ENCODE measurements at regions not wholly inside any gene's neighbourhood (a gene's known extent, or its start where the extent isn't known, plus 50 kb on each side); places are given as distances from the start of the nearest gene placed in this dataset.

DNA sequence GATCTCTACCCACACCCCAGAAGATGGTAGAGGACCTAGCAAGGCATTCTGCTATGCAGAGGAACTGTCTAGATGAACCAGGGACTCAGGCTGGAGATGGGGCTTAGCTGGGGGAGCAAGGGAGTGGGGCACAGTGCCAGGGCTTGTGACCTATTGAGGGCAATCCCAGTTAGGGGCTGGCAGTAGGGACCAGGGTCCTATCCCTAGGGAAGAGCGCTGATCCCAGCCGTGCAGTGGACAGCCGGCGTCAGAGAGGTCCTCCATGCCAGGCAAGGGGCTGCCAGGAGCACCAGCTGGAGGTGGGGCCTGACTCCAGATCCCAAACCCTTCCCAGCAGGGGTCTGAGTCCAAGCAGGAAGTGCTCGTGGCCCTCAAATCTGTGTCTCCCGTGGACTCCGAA is 52.7 kb upstream of the NEURL1B start:
- DNase-seq = no peak

- DNase-seq = no peak
These were observed 54.0 kb upstream of the NEURL1B start for GRCh38 chr5:172587061-172587405.

DNA sequence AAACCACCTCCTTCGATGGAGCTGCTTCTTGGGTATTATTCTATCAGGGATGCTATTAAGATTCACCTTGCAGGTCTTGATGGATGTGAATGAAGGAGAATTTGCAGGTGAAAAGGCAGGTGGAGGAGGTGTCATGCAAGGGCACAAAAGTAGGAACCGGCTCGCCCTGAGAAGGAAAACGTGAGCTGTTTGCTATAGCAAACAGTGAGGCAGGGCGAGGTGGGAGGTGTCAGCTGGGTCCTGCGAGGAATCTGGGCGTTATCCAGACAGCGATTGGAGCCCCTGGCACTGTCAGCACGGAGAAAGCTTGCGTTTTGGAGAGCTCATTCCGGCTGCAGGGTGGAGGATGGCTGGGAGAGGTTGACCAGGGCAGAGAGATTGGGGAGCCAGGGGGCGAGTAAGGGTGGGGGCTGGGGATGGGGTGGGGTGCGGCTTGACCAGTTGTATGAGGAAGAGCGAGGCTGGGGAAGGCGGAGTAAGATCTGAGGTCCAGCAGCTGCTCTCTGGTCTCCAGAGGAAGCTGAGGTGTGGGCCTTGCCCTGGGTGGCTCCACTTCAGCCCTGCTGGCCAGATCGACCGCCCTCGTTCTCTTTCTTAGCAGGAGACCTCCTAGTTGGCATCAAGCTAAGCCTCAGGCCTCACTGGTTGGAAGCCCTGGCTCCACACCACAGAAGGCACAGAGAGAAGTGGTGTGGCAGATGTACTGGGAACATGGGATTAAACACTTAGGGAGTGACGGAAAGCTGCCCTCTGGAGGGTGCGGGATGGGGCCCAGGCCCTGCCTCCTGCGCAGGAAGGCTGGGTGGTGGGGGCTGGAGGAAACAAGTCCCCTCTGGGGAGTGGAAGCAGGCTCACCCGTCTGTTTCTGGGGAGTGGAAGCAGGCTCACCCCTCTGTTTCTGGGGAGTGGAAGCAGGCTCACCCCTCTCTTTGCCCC is 54.7 kb upstream of the NEURL1B start:
- DNase-seq = no peak

DNA sequence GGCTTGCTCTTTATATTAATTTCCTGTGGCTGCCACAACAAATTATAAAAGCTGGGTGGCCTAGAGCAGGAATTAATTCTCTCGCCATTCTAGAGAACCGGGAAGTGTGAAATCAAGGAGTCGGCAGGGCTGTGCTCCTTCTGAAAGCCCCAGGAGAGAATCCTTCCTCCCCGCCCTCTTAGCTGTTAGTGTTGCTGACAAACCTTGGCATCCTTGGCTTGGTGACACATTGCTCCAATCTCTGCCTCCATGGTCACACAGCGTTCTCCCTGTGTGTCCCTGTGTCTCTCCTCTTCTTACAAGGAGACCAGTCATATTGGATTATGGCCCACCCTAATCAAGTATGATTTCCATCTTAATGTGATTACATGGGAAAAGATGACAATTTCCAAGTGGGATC is 55.9 kb upstream of the NEURL1B start:
- no peak for DNase-seq

GRCh38 chr5:172584638-172585037 is 56.4 kb upstream of the NEURL1B start:
- no peak for DNase-seq

DNA sequence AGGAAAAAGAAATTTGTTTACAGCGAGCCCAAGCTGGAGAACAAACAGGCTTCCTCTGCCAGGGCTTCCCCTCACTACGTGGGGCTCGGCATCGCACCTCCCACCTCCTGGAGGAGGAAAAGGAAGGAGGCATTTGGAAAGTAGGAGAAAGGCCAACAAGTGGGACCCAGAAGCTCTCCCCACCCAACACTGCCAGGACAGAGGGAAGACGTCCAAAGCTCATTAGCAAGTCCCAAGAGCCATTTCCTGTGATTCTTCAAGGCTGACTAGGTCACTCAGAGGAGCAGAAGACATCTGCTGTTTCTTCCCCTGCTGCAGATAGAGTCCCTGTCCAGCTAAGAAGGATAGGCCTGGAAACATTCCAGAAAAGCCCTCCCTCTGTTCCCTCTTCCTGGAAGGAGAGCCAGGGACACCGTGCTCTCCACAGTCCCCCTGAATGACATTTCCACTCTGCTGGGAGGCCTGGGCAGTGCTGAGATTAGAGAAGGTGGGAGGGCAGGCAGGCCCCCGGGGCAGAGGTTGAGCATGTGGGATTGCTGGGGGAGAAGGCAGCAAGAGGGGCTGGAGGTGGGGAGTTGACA is 57.0 kb upstream of the NEURL1B start:
- DNase-seq = no peak

DNA sequence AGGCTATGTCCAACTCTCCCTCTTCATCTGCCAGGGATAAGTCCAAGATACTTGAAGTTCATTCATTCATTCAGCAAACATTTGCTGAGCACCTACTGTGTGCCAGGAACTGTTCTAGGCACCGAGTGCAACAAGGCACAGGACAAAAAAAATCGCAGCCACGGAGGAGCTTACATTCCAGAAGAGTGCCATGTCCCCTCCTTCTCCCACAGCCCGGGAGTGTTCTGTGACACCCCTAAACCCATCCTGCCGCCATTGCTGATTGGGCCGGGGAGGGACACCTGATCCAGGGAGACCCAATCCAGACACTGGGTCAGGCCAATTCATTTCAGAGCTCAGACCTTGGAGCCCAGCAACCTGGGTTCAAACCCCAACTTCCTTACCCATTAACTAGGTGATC is 58.1 kb upstream of the NEURL1B start:
- no peak for DNase-seq

DNA sequence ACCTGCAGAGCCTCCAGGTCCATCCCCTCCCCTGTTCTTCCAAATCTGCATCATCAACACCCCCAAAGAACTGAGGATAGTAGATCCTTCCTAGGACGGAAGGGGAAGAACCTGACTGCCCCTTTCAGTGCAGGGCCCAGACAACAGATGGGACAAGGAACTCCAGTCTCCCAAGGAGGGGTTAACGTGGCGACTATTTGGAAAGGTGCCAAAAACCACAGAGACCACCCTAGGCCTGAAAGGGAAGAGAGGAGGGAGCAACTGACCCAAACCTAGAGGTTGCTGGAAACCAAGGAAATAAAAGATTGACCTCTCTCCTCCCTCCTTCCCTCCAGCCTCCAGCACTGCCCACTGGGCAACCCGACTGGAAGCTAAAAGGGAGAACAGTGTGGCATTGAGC is 59.7 kb upstream of the NEURL1B start:
- no peak for DNase-seq

GRCh38 chr5:172579403-172579990 is 61.6 kb upstream of the NEURL1B start:
- no peak for DNase-seq

DNA sequence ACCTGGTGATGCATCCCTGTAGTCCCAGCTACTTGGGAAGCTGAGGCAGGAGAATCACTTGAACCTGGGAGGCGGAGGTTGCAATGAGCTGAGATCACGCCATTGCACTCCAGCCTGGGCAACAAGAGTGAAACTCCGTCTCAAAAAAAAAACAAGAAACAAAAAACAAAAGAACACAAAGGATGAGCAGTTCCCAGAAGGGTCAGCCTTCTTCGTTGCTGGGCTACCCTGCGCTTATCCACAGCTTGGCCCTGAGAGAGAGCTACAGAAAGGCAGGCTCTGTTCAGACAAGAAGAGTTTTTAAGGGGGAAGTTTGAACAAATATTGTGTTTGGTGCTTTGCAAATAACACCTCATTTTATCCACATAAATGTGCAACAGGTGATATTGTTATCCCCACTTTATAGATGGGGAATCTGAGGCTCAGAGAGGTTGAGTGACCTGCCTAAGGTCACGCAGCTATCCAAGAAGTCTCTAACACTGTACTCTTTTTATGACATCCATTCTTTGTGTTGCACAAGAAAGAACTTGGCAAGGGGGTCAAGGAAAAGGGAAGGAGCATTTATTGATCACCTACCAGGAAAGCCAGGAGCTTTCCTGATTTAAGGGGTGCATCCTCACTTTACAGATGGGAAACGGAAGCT is 63.7 kb upstream of the NEURL1B start:
- no peak for DNase-seq

GRCh38 chr5:172575816-172576545 is 65.1 kb upstream of the NEURL1B start:
- DNase-seq = no peak

GRCh38 chr5:172575416-172575815 is 65.6 kb upstream of the NEURL1B start:
- DNase-seq = no peak

DNA sequence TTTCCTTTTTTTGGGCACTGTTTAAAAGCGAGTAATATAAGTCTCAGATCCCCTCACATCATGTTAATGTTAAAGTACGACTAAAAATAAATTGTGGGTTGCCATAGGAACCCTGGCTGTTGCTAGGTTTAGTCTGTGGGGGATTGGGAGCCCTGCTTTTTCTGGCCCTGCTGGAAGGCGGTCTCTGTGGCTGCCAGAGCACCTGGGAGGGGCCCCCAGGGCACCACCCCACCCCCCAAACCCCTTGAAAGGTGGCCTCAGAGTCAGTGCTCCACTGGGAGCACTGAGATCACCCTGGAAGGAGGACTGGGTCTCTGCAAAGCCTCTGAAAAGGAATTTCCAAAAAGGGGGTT is 66.2 kb upstream of the NEURL1B start:
- no peak for DNase-seq

GRCh38 chr5:172573986-172574870 is 66.8 kb upstream of the NEURL1B start:
- DNase-seq = no peak

DNA sequence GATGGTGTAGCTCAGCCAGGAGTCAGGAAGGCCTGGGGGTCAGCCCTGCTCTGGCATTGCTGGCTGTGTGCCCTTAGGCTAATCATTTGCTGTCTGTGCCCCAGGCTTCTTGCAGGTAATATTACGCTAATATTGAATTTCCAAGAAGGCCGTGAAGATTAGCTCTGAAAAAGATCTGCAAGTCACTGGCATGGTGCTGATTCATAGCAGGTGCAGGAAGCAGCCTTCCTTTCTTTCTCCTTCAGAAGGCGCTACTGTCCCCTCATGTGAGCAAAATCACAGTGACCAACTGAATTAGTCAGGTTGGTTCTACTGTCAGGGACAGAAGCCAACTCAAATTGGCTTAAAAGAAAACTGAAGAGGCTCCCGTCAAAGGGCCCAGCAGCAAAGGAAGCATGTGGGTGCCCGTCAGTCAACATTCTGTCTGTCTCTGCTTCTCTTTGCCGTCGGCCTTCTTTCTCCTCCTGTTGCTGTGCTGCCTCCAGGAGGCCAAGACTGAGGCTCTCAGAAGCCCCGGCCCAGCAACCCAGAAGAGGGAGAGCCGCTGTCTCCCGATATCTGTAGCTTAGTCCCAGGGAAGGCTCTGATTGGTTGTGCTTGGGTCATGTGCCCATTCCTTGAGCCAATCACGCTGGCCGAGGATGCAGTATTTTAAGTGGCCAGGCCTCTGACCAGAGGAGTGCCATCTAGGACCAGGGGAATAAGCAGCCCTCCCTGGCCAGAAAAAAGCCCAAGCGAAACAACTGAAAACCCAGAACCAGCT is 67.8 kb upstream of the NEURL1B start:
- DNase-seq = no peak

- DNase-seq = no peak
These were observed 68.6 kb upstream of the NEURL1B start for GRCh38 chr5:172572440-172572839.

DNA sequence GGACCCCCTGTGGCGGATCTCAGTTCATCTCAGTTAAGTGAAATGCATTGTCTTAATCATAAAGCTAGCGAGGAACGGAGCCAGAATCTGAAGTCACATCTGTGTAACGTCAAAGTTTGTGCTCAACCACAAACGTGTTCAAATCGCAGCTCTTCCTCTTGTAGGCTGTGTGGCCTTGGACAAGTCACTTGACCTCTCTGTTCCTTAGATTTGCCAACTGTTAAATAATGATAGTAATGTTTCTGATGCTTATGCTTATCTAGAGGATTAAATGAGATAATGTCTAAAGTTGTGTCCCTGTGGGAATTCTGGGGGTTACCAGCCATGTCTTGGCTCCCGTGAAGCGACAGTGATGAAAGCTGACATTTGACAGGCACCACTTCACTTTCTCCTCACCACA is 69.2 kb upstream of the NEURL1B start:
- DNase-seq = no peak

- DNase-seq = no peak
These were observed 69.7 kb upstream of the NEURL1B start for GRCh38 chr5:172571413-172571812.

DNA sequence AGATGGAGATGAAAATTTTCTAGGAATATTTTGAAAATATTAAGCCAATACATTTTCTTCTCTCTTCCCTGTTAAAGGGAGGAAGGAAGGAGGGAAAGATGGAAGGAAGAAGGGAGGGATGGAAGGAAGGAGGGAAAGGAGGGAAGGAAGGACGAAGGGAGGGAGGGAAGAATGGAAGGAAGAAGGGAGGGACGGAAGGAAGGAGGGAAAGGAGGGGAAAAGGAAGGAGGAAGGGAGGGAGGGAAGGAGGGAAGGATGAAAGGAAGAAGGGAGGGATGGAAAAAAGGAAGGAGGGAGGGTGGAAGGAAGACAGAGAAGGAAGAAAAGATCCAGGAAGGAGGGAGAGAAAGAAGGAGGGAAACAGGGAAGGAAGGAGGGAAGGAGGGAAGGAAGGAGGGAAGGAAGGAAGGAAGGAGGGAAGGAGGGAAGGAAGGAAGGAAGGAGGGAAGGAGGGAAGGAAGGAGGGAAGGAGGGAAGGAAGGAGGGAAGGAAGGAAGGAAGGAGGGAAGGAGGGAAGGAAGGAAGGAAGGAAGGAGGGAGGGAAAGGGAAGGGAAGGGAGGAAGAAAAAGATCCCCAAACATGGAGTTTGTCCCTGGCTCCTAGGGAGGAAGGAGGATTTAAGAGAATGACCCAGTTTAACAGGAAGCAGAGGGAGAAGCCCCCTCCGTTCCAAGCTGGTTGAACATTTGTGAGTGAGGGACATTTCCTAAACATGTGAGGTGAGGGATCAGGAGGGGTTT is 70.3 kb upstream of the NEURL1B start:
- no peak for DNase-seq

GRCh38 chr5:172569861-172570558 is 71.1 kb upstream of the NEURL1B start:
- DNase-seq = no peak
